GM12874 (cell line): ENCODE measurements at regions not wholly inside any gene's neighbourhood (a gene's known extent, or its start where the extent isn't known, plus 50 kb on each side); places are given as distances from the start of the nearest gene placed in this dataset.

ENCODE experiments used
- TF ChIP-seq, protein P1 (sequence below): IDR thresholded peaks from 2 replicates; pipeline ENCODE4 v1.5.1; 2011; ENCODE audit warnings: low read depth, mild to moderate bottlenecking, control low read depth, low read length, moderate library complexity; ENCODE audit not compliant: insufficient read depth

GRCh38 chr1:34400675-34401074 is 224.0 kb downstream of the C1orf94 start:
- TF ChIP-seq, protein P1, sequence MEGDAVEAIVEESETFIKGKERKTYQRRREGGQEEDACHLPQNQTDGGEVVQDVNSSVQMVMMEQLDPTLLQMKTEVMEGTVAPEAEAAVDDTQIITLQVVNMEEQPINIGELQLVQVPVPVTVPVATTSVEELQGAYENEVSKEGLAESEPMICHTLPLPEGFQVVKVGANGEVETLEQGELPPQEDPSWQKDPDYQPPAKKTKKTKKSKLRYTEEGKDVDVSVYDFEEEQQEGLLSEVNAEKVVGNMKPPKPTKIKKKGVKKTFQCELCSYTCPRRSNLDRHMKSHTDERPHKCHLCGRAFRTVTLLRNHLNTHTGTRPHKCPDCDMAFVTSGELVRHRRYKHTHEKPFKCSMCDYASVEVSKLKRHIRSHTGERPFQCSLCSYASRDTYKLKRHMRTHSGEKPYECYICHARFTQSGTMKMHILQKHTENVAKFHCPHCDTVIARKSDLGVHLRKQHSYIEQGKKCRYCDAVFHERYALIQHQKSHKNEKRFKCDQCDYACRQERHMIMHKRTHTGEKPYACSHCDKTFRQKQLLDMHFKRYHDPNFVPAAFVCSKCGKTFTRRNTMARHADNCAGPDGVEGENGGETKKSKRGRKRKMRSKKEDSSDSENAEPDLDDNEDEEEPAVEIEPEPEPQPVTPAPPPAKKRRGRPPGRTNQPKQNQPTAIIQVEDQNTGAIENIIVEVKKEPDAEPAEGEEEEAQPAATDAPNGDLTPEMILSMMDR: no peak

- TF ChIP-seq, protein P1: no peak
Observed at GRCh38 chr1:34403156-34403555, 226.4 kb downstream of the C1orf94 start.

DNA sequence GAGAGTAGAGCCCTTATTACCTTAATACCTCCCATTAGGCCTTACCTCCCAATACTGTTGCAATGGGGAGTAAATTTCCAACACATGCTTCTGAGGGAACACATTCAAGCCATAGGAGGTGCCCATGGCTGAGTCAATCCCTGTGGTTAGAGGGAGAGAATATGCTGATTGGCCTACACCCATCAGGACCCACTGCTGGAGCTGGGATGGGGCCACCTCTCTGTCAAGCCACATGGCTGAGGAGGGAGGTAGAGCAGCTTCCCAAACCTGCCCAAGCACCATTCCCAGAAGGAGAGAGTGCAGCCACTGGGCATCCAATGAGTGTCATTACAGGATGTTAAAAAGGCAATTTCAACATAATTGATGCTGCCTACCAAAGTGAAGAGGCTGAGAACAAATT is 228.1 kb downstream of the C1orf94 start:
- TF ChIP-seq, protein P1: no peak

DNA sequence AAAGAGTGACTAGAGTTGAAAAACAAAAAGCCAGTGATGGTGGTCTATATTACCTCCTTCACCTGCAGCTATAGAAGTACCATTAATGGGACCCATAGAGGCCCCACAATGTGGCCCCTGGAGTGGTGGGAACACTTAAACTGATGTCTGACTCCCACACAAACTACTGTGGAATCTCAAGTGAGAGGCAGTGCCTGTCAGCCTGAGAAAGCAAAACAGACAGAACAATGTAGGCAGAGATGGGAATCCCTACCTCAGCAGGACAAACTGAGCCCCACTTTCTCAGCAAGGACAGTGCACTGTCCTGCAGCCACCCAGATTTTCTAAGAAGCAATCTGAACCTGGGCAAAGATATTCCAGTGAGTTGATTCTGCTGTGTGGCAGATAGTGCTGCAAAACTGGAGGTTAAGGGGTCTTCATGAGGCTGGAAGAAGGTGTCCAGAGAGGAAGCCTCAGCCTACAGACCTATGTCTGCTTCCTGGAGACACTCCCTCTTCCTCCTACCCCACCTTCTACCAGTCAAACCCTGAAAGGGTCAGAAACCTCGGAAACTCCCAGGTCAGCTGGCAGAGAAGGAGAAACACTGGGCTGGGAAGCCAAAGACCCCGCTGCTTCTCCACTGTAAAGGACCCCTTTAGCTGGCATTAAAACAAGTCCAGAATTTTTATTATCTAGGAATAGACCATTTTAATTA is 228.7 kb downstream of the C1orf94 start:
- TF ChIP-seq, protein P1: no peak

- TF ChIP-seq, protein P1: no peak
Observed at GRCh38 chr1:34406377-34406776, 229.7 kb downstream of the C1orf94 start.

GRCh38 chr1:34406833-34407539 is 230.3 kb downstream of the C1orf94 start:
- TF ChIP-seq, protein P1: no peak

DNA sequence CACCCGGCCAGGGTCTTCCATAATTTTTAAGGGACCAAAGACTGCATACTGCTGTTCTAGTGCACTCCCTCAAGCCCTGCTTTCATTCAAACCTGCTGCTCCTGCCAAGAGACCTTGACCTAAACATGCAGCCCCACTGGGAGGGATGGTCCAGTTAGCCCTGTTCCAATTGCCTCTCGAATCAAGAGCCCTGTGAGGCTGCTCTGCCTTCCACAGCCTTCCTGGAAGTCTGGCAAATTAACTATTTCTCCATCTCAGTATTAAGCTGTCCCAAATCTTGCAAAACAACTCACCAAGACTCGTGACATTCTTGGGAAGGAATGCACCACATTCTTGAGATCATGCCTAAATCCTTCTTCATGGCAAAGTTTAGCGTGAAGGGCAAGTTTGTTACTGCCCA is 231.3 kb downstream of the C1orf94 start:
- TF ChIP-seq, protein P1: no peak
